WTC11 (cell line): ENCODE measurements at regions not wholly inside any gene's neighbourhood (a gene's known extent, or its start where the extent isn't known, plus 50 kb on each side); places are given as distances from the start of the nearest gene placed in this dataset.

Experiments used
- ATAC-seq: fragments of 200-7000 bp; cut with Tn5 transposase; 2 replicates; pipeline ENCODE4 v1.10.0; 2021; ENCODE audit warnings: mild to moderate bottlenecking, moderate library complexity
- CTCF ChIA-PET: fragments of 300-600 bp; sonication (Branson Sonifier 250); formaldehyde crosslinking; loops from one replicate; lab custom pipeline; 2021; ENCODE audit warnings: antibody characterized with exemption; lab: Charles Lee
- POLR2A ChIA-PET: fragments of 350-600 bp; sonication (Branson Sonifier 250); formaldehyde crosslinking; loops from one replicate; lab custom pipeline; 2021; ENCODE audit warnings: antibody characterized with exemption; lab: Charles Lee
- DNase-seq: peaks from one replicate; pipeline ENCODE4 v3.0.0; 2021; ENCODE audit warnings: low spot score
- H3K27ac Mint-ChIP-seq: 2 replicates; pipeline ENCODE4 v1.8.0; 2021; ENCODE audit warnings: mixed read lengths
- H3K27me3 Mint-ChIP-seq: 2 replicates; pipeline ENCODE4 v1.8.0; 2021; ENCODE audit warnings: low read depth, mild to moderate bottlenecking, moderate library complexity, mixed read lengths
- H3K36me3 Mint-ChIP-seq: 2 replicates; pipeline ENCODE4 v1.8.0; 2021; ENCODE audit warnings: mixed read lengths
- H3K4me1 Mint-ChIP-seq: 2 replicates; pipeline ENCODE4 v1.8.0; 2022; ENCODE audit warnings: mixed read lengths
- H3K4me3 Mint-ChIP-seq: 2 replicates; pipeline ENCODE4 v1.8.0; 2021; ENCODE audit warnings: mild to moderate bottlenecking, moderate library complexity, mixed read lengths
- H3K9me3 Mint-ChIP-seq: 2 replicates; pipeline ENCODE4 v1.8.0; 2021; ENCODE audit warnings: mixed read lengths
- ATF1 ChIP-seq: sonication (generic); formaldehyde crosslinking; IDR thresholded peaks from 2 replicates; pipeline ENCODE4 v1.8.1; 2023; ENCODE audit warnings: mild to moderate bottlenecking, moderate library complexity, missing genetic modification reagents
- ELF4 ChIP-seq: sonication (generic); formaldehyde crosslinking; IDR thresholded peaks from 2 replicates; pipeline ENCODE4 v1.8.1; 2022; ENCODE audit warnings: low read depth, mild to moderate bottlenecking, moderate library complexity, missing genetic modification reagents
- FOXJ3 ChIP-seq: sonication (generic); formaldehyde crosslinking; IDR thresholded peaks from 2 replicates; pipeline ENCODE4 v1.9.0; 2021; ENCODE audit warnings: missing genetic modification reagents, mild to moderate bottlenecking, borderline replicate concordance
- FOXK1 ChIP-seq: sonication (generic); formaldehyde crosslinking; IDR thresholded peaks from 2 replicates; pipeline ENCODE4 v1.8.0; 2022; ENCODE audit warnings: mild to moderate bottlenecking, moderate library complexity, missing genetic modification reagents
- HMGA2 ChIP-seq: fragments of 250-450 bp; sonication (Bioruptor Pico); IDR thresholded peaks from 2 replicates; pipeline ENCODE4 v1.4.0; 2021; ENCODE audit warnings: mild to moderate bottlenecking, moderate library complexity
- NFATC4 ChIP-seq: fragments of 250-450 bp; sonication (Bioruptor Pico); IDR thresholded peaks from 2 replicates; pipeline ENCODE4 v1.9.0; 2021; ENCODE audit warnings: mild to moderate bottlenecking
- TEAD1 ChIP-seq: sonication (generic); formaldehyde crosslinking; IDR thresholded peaks from 2 replicates; pipeline ENCODE4 v1.8.0; 2022; ENCODE audit warnings: mild to moderate bottlenecking, missing genetic modification reagents
- TP53 ChIP-seq: sonication (generic); formaldehyde crosslinking; IDR thresholded peaks from 2 replicates; pipeline ENCODE4 v1.8.1; 2023; ENCODE audit warnings: mild to moderate bottlenecking, missing genetic modification reagents
- ZBTB21 ChIP-seq: sonication (generic); formaldehyde crosslinking; IDR thresholded peaks from 2 replicates; pipeline ENCODE4 v1.8.1; 2023; ENCODE audit warnings: mild to moderate bottlenecking, missing genetic modification reagents, borderline replicate concordance
- ZNF121 ChIP-seq: sonication (generic); formaldehyde crosslinking; IDR thresholded peaks from 2 replicates; pipeline ENCODE4 v1.8.0; 2023; ENCODE audit warnings: missing genetic modification reagents
- ZNF263 ChIP-seq: sonication (generic); formaldehyde crosslinking; IDR thresholded peaks from 2 replicates; pipeline ENCODE4 v1.8.1; 2022; ENCODE audit warnings: low read depth, mild to moderate bottlenecking, moderate library complexity, missing genetic modification reagents
- ZNF317 ChIP-seq: sonication (generic); formaldehyde crosslinking; IDR thresholded peaks from 2 replicates; pipeline ENCODE4 v1.8.1; 2023; ENCODE audit warnings: low read depth, mild to moderate bottlenecking, moderate library complexity, missing genetic modification reagents, borderline replicate concordance
- TF ChIP-seq, protein P1 (sequence below): fragments of 250-450 bp; sonication (Bioruptor Pico); IDR thresholded peaks from 2 replicates; pipeline ENCODE4 v2.1.2; 2022; ENCODE audit warnings: mild to moderate bottlenecking, moderate library complexity
- TF ChIP-seq, protein P2 (sequence below): sonication (generic); formaldehyde crosslinking; IDR thresholded peaks from 2 replicates; pipeline ENCODE4 v1.8.0; 2022; ENCODE audit warnings: mild to moderate bottlenecking, missing genetic modification reagents
- TF ChIP-seq, protein P3 (sequence below): sonication (generic); formaldehyde crosslinking; IDR thresholded peaks from 2 replicates; pipeline ENCODE4 v1.8.1; 2023; ENCODE audit warnings: mild to moderate bottlenecking, missing genetic modification reagents
- TF ChIP-seq, protein P4 (sequence below): sonication (generic); formaldehyde crosslinking; IDR thresholded peaks from 2 replicates; pipeline ENCODE4 v1.8.0; 2023; ENCODE audit warnings: mild to moderate bottlenecking, missing genetic modification reagents
- TF ChIP-seq, protein P5 (sequence below): sonication (generic); formaldehyde crosslinking; IDR thresholded peaks from 2 replicates; pipeline ENCODE4 v1.8.1; 2022; ENCODE audit warnings: low read depth, missing genetic modification reagents, borderline replicate concordance
- TF ChIP-seq, protein P6 (sequence below): fragments of 250-450 bp; sonication (Bioruptor Pico); IDR thresholded peaks from 2 replicates; pipeline ENCODE4 v1.8.0; 2021; ENCODE audit warnings: mild to moderate bottlenecking
- TF ChIP-seq, protein P7 (sequence below): sonication (generic); formaldehyde crosslinking; IDR thresholded peaks from 2 replicates; pipeline ENCODE4 v1.8.1; 2022; ENCODE audit warnings: missing genetic modification reagents, borderline replicate concordance
- TF ChIP-seq, protein P8 (sequence below): sonication (generic); formaldehyde crosslinking; IDR thresholded peaks from 2 replicates; pipeline ENCODE4 v1.8.0; 2022; ENCODE audit warnings: mild to moderate bottlenecking, missing genetic modification reagents

DNA sequence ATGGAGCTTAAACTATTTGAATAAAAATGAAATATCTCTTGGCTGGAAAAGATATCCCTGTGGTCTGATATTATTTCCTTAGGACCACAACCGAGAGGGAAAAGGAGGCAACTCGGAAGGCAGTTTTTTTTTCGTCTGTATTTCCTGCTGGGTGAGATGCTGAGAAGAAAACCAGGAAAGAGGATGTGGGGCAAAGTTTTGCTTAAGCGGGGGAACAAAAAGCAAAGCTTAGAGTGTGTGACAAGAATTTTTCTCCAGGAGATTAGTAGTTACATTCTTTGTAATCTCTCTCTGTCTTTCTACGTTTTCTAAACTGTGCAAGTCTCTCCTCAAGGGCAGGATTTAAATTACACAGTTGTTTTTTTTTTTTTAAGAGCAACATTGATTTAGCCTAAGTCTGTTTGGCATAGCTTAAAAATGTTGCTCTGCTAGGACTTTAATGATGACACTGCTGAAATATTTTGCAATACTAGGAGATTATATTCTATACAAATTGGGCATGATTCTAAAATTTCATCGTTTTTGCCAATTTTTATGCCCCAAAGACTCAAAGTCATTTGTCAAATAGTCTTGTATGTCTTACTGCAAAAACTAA, 258.5 kb downstream of the KCNS3 start (continued):
- TF ChIP-seq, protein P1, sequence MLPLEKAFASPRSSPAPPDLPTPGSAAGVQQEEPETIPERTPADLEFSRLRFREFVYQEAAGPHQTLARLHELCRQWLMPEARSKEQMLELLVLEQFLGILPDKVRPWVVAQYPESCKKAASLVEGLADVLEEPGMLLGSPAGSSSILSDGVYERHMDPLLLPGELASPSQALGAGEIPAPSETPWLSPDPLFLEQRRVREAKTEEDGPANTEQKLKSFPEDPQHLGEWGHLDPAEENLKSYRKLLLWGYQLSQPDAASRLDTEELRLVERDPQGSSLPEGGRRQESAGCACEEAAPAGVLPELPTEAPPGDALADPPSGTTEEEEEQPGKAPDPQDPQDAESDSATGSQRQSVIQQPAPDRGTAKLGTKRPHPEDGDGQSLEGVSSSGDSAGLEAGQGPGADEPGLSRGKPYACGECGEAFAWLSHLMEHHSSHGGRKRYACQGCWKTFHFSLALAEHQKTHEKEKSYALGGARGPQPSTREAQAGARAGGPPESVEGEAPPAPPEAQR (CRISPR knock-in tag), result no peak
- no peak for TF ChIP-seq ATF1 (CRISPR knock-in tag)
- TF ChIP-seq ZNF317 (CRISPR knock-in tag), result no peak
- TF ChIP-seq, protein P2, sequence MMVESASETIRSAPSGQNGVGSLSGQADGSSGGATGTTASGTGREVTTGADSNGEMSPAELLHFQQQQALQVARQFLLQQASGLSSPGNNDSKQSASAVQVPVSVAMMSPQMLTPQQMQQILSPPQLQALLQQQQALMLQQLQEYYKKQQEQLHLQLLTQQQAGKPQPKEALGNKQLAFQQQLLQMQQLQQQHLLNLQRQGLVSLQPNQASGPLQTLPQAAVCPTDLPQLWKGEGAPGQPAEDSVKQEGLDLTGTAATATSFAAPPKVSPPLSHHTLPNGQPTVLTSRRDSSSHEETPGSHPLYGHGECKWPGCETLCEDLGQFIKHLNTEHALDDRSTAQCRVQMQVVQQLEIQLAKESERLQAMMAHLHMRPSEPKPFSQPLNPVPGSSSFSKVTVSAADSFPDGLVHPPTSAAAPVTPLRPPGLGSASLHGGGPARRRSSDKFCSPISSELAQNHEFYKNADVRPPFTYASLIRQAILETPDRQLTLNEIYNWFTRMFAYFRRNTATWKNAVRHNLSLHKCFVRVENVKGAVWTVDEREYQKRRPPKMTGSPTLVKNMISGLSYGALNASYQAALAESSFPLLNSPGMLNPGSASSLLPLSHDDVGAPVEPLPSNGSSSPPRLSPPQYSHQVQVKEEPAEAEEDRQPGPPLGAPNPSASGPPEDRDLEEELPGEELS (CRISPR knock-in tag), result no peak

DNA sequence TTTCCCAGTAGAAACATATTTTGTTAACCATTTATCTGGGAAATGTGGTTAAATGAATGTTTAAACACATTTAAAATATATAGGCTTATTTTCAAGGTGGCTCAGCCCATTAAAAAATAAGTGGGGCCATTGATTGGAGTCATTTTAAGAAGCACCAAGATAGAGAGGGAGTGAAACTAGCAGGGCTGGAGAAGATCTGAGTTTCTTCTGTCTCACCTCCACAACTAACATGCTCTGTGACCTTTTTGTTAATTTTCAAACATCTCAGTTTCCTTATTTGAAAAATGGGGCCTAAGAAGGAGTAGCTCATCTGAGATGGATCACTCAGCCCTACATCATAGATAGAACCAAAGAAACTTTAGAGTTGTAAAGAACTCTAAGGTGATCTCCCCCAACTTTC, 254.8 kb downstream of the KCNS3 start:
- no peak overlapping the region for H3K27ac Mint-ChIP-seq
- ChIA-PET CTCF (interaction anchor here (1.4 kb wide), 1 partner anchor 17 kb away, joined by 4 read pairs; no protein-coding TSS in a partner anchor), POLR2A (no interaction called here)
- no peaks in the 10 kb centered on the region for H3K36me3 Mint-ChIP-seq
- ATAC-seq (no peak), DNase-seq (no peak)
- no peak overlapping the region for H3K4me3 Mint-ChIP-seq
- H3K4me1 Mint-ChIP-seq, result no peaks in the 10 kb centered on the region
- H3K9me3 Mint-ChIP-seq, result no peaks in the 10 kb centered on the region
- no peaks in the 10 kb centered on the region; the same call in 1 of the 2 replicates for H3K27me3 Mint-ChIP-seq
- TF ChIP-seq, protein P3, sequence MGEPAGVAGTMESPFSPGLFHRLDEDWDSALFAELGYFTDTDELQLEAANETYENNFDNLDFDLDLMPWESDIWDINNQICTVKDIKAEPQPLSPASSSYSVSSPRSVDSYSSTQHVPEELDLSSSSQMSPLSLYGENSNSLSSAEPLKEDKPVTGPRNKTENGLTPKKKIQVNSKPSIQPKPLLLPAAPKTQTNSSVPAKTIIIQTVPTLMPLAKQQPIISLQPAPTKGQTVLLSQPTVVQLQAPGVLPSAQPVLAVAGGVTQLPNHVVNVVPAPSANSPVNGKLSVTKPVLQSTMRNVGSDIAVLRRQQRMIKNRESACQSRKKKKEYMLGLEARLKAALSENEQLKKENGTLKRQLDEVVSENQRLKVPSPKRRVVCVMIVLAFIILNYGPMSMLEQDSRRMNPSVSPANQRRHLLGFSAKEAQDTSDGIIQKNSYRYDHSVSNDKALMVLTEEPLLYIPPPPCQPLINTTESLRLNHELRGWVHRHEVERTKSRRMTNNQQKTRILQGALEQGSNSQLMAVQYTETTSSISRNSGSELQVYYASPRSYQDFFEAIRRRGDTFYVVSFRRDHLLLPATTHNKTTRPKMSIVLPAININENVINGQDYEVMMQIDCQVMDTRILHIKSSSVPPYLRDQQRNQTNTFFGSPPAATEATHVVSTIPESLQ (CRISPR knock-in tag), result no peak
- TF ChIP-seq NFATC4 (CRISPR knock-in tag), result no peak
- TF ChIP-seq ELF4 (CRISPR knock-in tag), result no peak
- TF ChIP-seq, protein P4, sequence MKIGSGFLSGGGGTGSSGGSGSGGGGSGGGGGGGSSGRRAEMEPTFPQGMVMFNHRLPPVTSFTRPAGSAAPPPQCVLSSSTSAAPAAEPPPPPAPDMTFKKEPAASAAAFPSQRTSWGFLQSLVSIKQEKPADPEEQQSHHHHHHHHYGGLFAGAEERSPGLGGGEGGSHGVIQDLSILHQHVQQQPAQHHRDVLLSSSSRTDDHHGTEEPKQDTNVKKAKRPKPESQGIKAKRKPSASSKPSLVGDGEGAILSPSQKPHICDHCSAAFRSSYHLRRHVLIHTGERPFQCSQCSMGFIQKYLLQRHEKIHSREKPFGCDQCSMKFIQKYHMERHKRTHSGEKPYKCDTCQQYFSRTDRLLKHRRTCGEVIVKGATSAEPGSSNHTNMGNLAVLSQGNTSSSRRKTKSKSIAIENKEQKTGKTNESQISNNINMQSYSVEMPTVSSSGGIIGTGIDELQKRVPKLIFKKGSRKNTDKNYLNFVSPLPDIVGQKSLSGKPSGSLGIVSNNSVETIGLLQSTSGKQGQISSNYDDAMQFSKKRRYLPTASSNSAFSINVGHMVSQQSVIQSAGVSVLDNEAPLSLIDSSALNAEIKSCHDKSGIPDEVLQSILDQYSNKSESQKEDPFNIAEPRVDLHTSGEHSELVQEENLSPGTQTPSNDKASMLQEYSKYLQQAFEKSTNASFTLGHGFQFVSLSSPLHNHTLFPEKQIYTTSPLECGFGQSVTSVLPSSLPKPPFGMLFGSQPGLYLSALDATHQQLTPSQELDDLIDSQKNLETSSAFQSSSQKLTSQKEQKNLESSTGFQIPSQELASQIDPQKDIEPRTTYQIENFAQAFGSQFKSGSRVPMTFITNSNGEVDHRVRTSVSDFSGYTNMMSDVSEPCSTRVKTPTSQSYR, result no peak
- no peak for TF ChIP-seq ATF1 (CRISPR knock-in tag)
- no peak for TF ChIP-seq FOXK1 (CRISPR knock-in tag)
- no peak for TF ChIP-seq TEAD1 (CRISPR knock-in tag)
- TF ChIP-seq, protein P5, sequence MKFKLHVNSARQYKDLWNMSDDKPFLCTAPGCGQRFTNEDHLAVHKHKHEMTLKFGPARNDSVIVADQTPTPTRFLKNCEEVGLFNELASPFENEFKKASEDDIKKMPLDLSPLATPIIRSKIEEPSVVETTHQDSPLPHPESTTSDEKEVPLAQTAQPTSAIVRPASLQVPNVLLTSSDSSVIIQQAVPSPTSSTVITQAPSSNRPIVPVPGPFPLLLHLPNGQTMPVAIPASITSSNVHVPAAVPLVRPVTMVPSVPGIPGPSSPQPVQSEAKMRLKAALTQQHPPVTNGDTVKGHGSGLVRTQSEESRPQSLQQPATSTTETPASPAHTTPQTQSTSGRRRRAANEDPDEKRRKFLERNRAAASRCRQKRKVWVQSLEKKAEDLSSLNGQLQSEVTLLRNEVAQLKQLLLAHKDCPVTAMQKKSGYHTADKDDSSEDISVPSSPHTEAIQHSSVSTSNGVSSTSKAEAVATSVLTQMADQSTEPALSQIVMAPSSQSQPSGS, result no peak
- TF ChIP-seq, protein P6, sequence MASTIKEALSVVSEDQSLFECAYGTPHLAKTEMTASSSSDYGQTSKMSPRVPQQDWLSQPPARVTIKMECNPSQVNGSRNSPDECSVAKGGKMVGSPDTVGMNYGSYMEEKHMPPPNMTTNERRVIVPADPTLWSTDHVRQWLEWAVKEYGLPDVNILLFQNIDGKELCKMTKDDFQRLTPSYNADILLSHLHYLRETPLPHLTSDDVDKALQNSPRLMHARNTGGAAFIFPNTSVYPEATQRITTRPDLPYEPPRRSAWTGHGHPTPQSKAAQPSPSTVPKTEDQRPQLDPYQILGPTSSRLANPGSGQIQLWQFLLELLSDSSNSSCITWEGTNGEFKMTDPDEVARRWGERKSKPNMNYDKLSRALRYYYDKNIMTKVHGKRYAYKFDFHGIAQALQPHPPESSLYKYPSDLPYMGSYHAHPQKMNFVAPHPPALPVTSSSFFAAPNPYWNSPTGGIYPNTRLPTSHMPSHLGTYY (CRISPR knock-in tag), result no peak
- TF ChIP-seq ZNF121 (CRISPR knock-in tag), result no peak
- TF ChIP-seq ZBTB21 (CRISPR knock-in tag), result no peak
- TF ChIP-seq, protein P7, sequence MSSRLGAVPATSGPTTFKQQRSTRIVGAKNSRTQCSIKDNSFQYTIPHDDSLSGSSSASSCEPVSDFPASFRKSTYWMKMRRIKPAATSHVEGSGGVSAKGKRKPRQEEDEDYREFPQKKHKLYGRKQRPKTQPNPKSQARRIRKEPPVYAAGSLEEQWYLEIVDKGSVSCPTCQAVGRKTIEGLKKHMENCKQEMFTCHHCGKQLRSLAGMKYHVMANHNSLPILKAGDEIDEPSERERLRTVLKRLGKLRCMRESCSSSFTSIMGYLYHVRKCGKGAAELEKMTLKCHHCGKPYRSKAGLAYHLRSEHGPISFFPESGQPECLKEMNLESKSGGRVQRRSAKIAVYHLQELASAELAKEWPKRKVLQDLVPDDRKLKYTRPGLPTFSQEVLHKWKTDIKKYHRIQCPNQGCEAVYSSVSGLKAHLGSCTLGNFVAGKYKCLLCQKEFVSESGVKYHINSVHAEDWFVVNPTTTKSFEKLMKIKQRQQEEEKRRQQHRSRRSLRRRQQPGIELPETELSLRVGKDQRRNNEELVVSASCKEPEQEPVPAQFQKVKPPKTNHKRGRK, result no peak
- TF ChIP-seq ZNF263, result no peak
- TF ChIP-seq TP53, result no peak
- TF ChIP-seq FOXJ3 (CRISPR knock-in tag), result no peak
- TF ChIP-seq, protein P8, sequence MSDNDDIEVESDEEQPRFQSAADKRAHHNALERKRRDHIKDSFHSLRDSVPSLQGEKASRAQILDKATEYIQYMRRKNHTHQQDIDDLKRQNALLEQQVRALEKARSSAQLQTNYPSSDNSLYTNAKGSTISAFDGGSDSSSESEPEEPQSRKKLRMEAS, result no peak
- no peak for TF ChIP-seq HMGA2 (CRISPR knock-in tag)
